AG09319 (cell line): ENCODE measurements at regions not wholly inside any gene's neighbourhood (a gene's known extent, or its start where the extent isn't known, plus 50 kb on each side); places are given as distances from the start of the nearest gene placed in this dataset.
"Not testable (repeated sequence)": the region's sequence is repeated elsewhere in the genome, so short reads cannot be mapped to it uniquely, and the experiment has no call there.

Source experiments
- DNase-seq: peaks from one replicate; pipeline ENCODE4 v3.0.0-alpha.2; 2010; ENCODE audit warnings: low read depth; ENCODE audit errors: extremely low read depth
- CTCF ChIP-seq: IDR thresholded peaks from 2 replicates; pipeline ENCODE4 v1.5.1; 2011; ENCODE audit warnings: low read depth, mild to moderate bottlenecking, inconsistent platforms, low read length, moderate library complexity

GRCh38 chr1:80293818-80294217, 1287.3 kb upstream of the ADGRL4 start:
- no peak for TF ChIP-seq CTCF
- DNase-seq, result no peak

- not testable (repeated sequence) for DNase-seq
Observed at GRCh38 chr1:80288750-80289149, 1282.2 kb upstream of the ADGRL4 start.

- DNase-seq, result no peak
- TF ChIP-seq CTCF, result no peak
Observed at GRCh38 chr1:80282536-80282935, 1276.0 kb upstream of the ADGRL4 start.

- no peak for TF ChIP-seq CTCF
- DNase-seq, result no peak
Observed at GRCh38 chr1:80278936-80279335, 1272.4 kb upstream of the ADGRL4 start.

- TF ChIP-seq CTCF, result no peak
Observed at GRCh38 chr1:80274256-80274655, 1267.7 kb upstream of the ADGRL4 start.

GRCh38 chr1:80272495-80272894, 1266.0 kb upstream of the ADGRL4 start:
- no peak for DNase-seq
- TF ChIP-seq CTCF, result no peak

More at GRCh38 chr1:80274256-80274655, 1267.7 kb upstream of the ADGRL4 start:
- DNase-seq, result no peak

- TF ChIP-seq CTCF, result no peak
- no peak for DNase-seq
Observed at GRCh38 chr1:80258659-80259058, 1252.1 kb upstream of the ADGRL4 start.

- DNase-seq, result no peak
- no peak for TF ChIP-seq CTCF
Observed at GRCh38 chr1:80251591-80251990, 1245.1 kb upstream of the ADGRL4 start.
